Transverse colon (tissue), 4 donors: ENCODE measurements at regions not wholly inside any gene's neighbourhood (a gene's known extent, or its start where the extent isn't known, plus 50 kb on each side); places are given as distances from the start of the nearest gene placed in this dataset.

Experiments used
- EP300 ChIP-seq: sonication (generic); formaldehyde crosslinking; IDR thresholded peaks from one replicate; pipeline ENCODE4 v1.6.1; 2017; ENCODE audit warnings: antibody characterized with exemption, low read depth
- POLR2AphosphoS5 ChIP-seq, 3 donors: sonication (generic); formaldehyde crosslinking; IDR thresholded peaks; one replicate each; pipeline ENCODE4 v1.6.1; 2016; ENCODE audit warnings: antibody characterized with exemption in 3 of 3
- TF ChIP-seq, protein P1 (sequence below), 5 experiments: fragments of 200-600 bp in 3 of 5; fragments of 450-650 bp in 2 of 5; sonication (generic) in 3 of 5; IDR thresholded peaks; 1 replicate in 2 of 5; 2 replicates in 3 of 5; pipeline ENCODE4 v1.5.1; 2016 to 2017; ENCODE audit warnings: antibody characterized with exemption in 5 of 5, inconsistent platforms in 3 of 5, mild to moderate bottlenecking in 2 of 5, moderate library complexity in 1 of 5

DNA sequence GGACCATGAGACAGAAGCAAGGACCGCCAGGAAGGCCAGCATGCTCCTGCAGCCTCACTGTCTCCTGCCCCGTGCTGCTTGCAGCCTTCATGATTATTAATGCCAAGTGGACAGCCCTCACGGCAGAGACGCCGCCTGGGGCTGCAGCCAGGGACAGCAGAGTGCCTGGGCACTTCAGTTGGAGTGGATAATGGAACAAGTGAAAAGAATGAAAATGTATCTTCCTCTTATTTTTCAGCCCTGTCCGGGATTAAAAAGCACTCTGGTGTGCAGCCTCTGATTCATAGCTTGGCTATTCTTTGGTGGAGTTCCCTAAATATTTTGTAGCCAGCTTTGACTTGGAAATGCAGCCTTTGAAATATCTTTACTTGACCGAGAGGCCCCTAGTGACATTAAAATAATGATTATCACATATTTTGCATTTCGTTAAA, 1404.2 kb downstream of the BRD1 start:
- TF ChIP-seq, protein P1, sequence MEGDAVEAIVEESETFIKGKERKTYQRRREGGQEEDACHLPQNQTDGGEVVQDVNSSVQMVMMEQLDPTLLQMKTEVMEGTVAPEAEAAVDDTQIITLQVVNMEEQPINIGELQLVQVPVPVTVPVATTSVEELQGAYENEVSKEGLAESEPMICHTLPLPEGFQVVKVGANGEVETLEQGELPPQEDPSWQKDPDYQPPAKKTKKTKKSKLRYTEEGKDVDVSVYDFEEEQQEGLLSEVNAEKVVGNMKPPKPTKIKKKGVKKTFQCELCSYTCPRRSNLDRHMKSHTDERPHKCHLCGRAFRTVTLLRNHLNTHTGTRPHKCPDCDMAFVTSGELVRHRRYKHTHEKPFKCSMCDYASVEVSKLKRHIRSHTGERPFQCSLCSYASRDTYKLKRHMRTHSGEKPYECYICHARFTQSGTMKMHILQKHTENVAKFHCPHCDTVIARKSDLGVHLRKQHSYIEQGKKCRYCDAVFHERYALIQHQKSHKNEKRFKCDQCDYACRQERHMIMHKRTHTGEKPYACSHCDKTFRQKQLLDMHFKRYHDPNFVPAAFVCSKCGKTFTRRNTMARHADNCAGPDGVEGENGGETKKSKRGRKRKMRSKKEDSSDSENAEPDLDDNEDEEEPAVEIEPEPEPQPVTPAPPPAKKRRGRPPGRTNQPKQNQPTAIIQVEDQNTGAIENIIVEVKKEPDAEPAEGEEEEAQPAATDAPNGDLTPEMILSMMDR (IDR thresholded peaks at IDR 0.05): no peak
- no peak for TF ChIP-seq EP300
- TF ChIP-seq POLR2AphosphoS5 (IDR thresholded peaks at IDR 0.05): no peak
